GM23338 (cell line): ENCODE measurements at regions not wholly inside any gene's neighbourhood (a gene's known extent, or its start where the extent isn't known, plus 50 kb on each side); places are given as distances from the start of the nearest gene placed in this dataset.

Experiments
- ATAC-seq: fragments of 200-7000 bp; cut with Tn5 transposase; 3 replicates; pipeline ENCODE4 v1.9.1; 2020
- DNase-seq: peaks from one replicate; pipeline ENCODE4 v3.0.0-alpha.2; 2015; ENCODE audit warnings: low spot score
- H2AFZ ChIP-seq: fragments of 200-600 bp; sonication (generic); 2 replicates; pipeline ENCODE4 v1.8.0; 2016; ENCODE audit warnings: antibody characterized with exemption, mild to moderate bottlenecking, moderate library complexity
- H3F3A ChIP-seq: fragments of 200-600 bp; sonication (generic); replicated peaks from 2 replicates; pipeline ENCODE4 v1.8.0; 2017; ENCODE audit warnings: antibody characterized with exemption, mixed run types, low read depth
- H3K27ac ChIP-seq: fragments of 200-600 bp; sonication (generic); 2 replicates; pipeline ENCODE4 v1.6.1; 2016; ENCODE audit warnings: low read depth
- H3K27me3 ChIP-seq: fragments of 200-600 bp; sonication (generic); 2 replicates; pipeline ENCODE4 v1.8.0; 2016; ENCODE audit warnings: mild to moderate bottlenecking, mixed run types, moderate library complexity; ENCODE audit not compliant: insufficient read depth
- H3K36me3 ChIP-seq: fragments of 200-600 bp; sonication (generic); 2 replicates; pipeline ENCODE4 v1.8.0; 2016; ENCODE audit warnings: mild to moderate bottlenecking; ENCODE audit not compliant: insufficient read depth
- H3K4me1 ChIP-seq: fragments of 200-600 bp; sonication (generic); 2 replicates; pipeline ENCODE4 v1.8.0; 2016; ENCODE audit warnings: mild to moderate bottlenecking, moderate library complexity; ENCODE audit not compliant: insufficient read depth
- H3K4me2 ChIP-seq: fragments of 200-600 bp; sonication (generic); 2 replicates; pipeline ENCODE4 v1.7.1; 2017; ENCODE audit warnings: mixed run types
- H3K4me3 ChIP-seq: fragments of 200-600 bp; sonication (generic); 2 replicates; pipeline ENCODE4 v1.6.1; 2016; ENCODE audit warnings: mixed run types
- H3K79me2 ChIP-seq: fragments of 200-600 bp; sonication (generic); replicated peaks from 2 replicates; pipeline ENCODE4 v1.8.0; 2017; ENCODE audit warnings: mild to moderate bottlenecking; ENCODE audit not compliant: insufficient read depth
- H3K9me2 ChIP-seq: fragments of 200-600 bp; sonication (generic); 2 replicates; pipeline ENCODE4 v1.8.0; 2017; ENCODE audit not compliant: insufficient read depth
- H4K20me1 ChIP-seq: fragments of 200-600 bp; sonication (generic); replicated peaks from 2 replicates; pipeline ENCODE4 v1.8.0; 2017; ENCODE audit warnings: mild to moderate bottlenecking; ENCODE audit not compliant: insufficient read depth
- H3K27ac Mint-ChIP-seq: 2 replicates; pipeline ENCODE4 v1.8.0; 2020; ENCODE audit warnings: inconsistent platforms, mild to moderate bottlenecking, moderate library complexity, mixed read lengths
- H3K27me3 Mint-ChIP-seq: 3 replicates; pipeline ENCODE4 v1.8.0; 2022; ENCODE audit warnings: low read depth, mild to moderate bottlenecking, moderate library complexity, mixed read lengths, inconsistent platforms; ENCODE audit not compliant: insufficient read depth, poor library complexity
- H3K36me3 Mint-ChIP-seq: 3 replicates; pipeline ENCODE4 v1.8.0; 2021; ENCODE audit warnings: low read depth, mild to moderate bottlenecking, inconsistent platforms, moderate library complexity, mixed read lengths
- H3K4me1 Mint-ChIP-seq: 3 replicates; pipeline ENCODE4 v1.8.0; 2020; ENCODE audit warnings: mild to moderate bottlenecking, inconsistent platforms, mixed read lengths
- H3K4me3 Mint-ChIP-seq: 3 replicates; pipeline ENCODE4 v1.8.0; 2021; ENCODE audit warnings: moderate library complexity, mild to moderate bottlenecking, inconsistent platforms, mixed read lengths
- H3K9me3 Mint-ChIP-seq: 3 replicates; pipeline ENCODE4 v1.8.0; 2020; ENCODE audit warnings: moderate library complexity, mild to moderate bottlenecking, inconsistent platforms, mixed read lengths
- CREB1 ChIP-seq: fragments of 250-450 bp; sonication (Bioruptor Pico); IDR thresholded peaks from 2 replicates; pipeline ENCODE4 v1.5.0; 2020; ENCODE audit warnings: low read depth, mild to moderate bottlenecking, moderate library complexity
- EZH2 ChIP-seq: fragments of 200-600 bp; sonication (generic); IDR thresholded peaks from one replicate; pipeline ENCODE4 v1.8.0; 2017; ENCODE audit warnings: antibody characterized with exemption, mild to moderate bottlenecking, low read depth; ENCODE audit not compliant: unreplicated experiment
- EZH2phosphoT487 ChIP-seq: fragments of 200-600 bp; sonication (generic); IDR thresholded peaks from one replicate; pipeline ENCODE4 v1.8.1; 2018; ENCODE audit warnings: antibody characterized with exemption; ENCODE audit not compliant: unreplicated experiment
- JUNB ChIP-seq: IDR thresholded peaks from one replicate; pipeline ENCODE4 v1.6.1; 2016; ENCODE audit warnings: antibody characterized with exemption; ENCODE audit not compliant: unreplicated experiment
- NANOG ChIP-seq: IDR thresholded peaks from 2 replicates; pipeline ENCODE4 v1.6.1; 2016; ENCODE audit warnings: antibody characterized with exemption, borderline replicate concordance
- POLR2AphosphoS5 ChIP-seq: IDR thresholded peaks from 2 replicates; pipeline ENCODE4 v1.6.1; 2016; ENCODE audit warnings: antibody characterized with exemption, low read depth
- REST ChIP-seq: IDR thresholded peaks from one replicate; pipeline ENCODE4 v1.6.1; 2018; ENCODE audit warnings: antibody characterized with exemption; ENCODE audit not compliant: unreplicated experiment
- STAT1 ChIP-seq: IDR thresholded peaks from one replicate; pipeline ENCODE4 v1.6.1; 2016; ENCODE audit warnings: antibody characterized with exemption; ENCODE audit not compliant: unreplicated experiment
- ZNF331 ChIP-seq: fragments of 250-450 bp; sonication (Bioruptor Pico); IDR thresholded peaks from 2 replicates; pipeline ENCODE4 v1.5.0; 2020; ENCODE audit warnings: low read depth, mild to moderate bottlenecking, moderate library complexity
- TF ChIP-seq, protein P1 (sequence below), 2 experiments: fragments of 200-600 bp in 1 of 2; sonication (generic) in 1 of 2; conservative IDR thresholded peaks; 2 replicates each; pipeline versions ENCODE4 v1.5.1 to v1.6.1; 2016 to 2017; ENCODE audit warnings: antibody characterized with exemption in 2 of 2, low read depth in 2 of 2, mild to moderate bottlenecking in 2 of 2, moderate library complexity in 1 of 2
- TF ChIP-seq, protein P2 (sequence below): IDR thresholded peaks from 2 replicates; pipeline ENCODE4 v1.6.1; 2016; ENCODE audit warnings: antibody characterized with exemption

GRCh38 chr19:30118760-30119159 is 176.7 kb downstream of the URI1 start:
- no peak overlapping the region for H3K27ac Mint-ChIP-seq
- DNase-seq (no peak), ATAC-seq (no peak)
- Histone ChIP-seq H3K4me3 (no peak overlapping the region), H3K27ac (no peak overlapping the region), H4K20me1 (no peaks in the 10 kb centered on the region), H3K4me1 (no peaks in the 10 kb centered on the region), H3K27me3 (no peaks in the 10 kb centered on the region), H3K36me3 (no peaks in the 10 kb centered on the region), H3F3A (no peaks in the 10 kb centered on the region), H3K4me2 (no peak overlapping the region), H2AFZ (no peak overlapping the region; the same call in 1 of the 2 replicates), H3K79me2 (no peaks in the 10 kb centered on the region), H3K9me2 (no peaks in the 10 kb centered on the region)
- peaks cover 5% of the 10 kb centered on the region for H3K27me3 Mint-ChIP-seq
- no peaks in the 10 kb centered on the region; the same call in 2 of the 3 replicates for H3K9me3 Mint-ChIP-seq
- no peaks in the 10 kb centered on the region for H3K36me3 Mint-ChIP-seq
- TF ChIP-seq POLR2AphosphoS5 (no peak), NANOG (no peak), JUNB (no peak), EZH2 (no peak), EZH2phosphoT487 (no peak), STAT1 (no peak), CREB1 (no peak), ZNF331 (CRISPR knock-in tag) (no peak)
- TF ChIP-seq, protein P1, sequence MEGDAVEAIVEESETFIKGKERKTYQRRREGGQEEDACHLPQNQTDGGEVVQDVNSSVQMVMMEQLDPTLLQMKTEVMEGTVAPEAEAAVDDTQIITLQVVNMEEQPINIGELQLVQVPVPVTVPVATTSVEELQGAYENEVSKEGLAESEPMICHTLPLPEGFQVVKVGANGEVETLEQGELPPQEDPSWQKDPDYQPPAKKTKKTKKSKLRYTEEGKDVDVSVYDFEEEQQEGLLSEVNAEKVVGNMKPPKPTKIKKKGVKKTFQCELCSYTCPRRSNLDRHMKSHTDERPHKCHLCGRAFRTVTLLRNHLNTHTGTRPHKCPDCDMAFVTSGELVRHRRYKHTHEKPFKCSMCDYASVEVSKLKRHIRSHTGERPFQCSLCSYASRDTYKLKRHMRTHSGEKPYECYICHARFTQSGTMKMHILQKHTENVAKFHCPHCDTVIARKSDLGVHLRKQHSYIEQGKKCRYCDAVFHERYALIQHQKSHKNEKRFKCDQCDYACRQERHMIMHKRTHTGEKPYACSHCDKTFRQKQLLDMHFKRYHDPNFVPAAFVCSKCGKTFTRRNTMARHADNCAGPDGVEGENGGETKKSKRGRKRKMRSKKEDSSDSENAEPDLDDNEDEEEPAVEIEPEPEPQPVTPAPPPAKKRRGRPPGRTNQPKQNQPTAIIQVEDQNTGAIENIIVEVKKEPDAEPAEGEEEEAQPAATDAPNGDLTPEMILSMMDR (conservative IDR thresholded peaks at IDR 0.05; ENCODE audit: low read depth in 2 of 2) = no peak
- TF ChIP-seq, protein P2, sequence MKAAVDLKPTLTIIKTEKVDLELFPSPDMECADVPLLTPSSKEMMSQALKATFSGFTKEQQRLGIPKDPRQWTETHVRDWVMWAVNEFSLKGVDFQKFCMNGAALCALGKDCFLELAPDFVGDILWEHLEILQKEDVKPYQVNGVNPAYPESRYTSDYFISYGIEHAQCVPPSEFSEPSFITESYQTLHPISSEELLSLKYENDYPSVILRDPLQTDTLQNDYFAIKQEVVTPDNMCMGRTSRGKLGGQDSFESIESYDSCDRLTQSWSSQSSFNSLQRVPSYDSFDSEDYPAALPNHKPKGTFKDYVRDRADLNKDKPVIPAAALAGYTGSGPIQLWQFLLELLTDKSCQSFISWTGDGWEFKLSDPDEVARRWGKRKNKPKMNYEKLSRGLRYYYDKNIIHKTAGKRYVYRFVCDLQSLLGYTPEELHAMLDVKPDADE = no peak
- no peaks in the 10 kb centered on the region for H3K4me1 Mint-ChIP-seq
- H3K4me3 Mint-ChIP-seq = no peak overlapping the region

DNA sequence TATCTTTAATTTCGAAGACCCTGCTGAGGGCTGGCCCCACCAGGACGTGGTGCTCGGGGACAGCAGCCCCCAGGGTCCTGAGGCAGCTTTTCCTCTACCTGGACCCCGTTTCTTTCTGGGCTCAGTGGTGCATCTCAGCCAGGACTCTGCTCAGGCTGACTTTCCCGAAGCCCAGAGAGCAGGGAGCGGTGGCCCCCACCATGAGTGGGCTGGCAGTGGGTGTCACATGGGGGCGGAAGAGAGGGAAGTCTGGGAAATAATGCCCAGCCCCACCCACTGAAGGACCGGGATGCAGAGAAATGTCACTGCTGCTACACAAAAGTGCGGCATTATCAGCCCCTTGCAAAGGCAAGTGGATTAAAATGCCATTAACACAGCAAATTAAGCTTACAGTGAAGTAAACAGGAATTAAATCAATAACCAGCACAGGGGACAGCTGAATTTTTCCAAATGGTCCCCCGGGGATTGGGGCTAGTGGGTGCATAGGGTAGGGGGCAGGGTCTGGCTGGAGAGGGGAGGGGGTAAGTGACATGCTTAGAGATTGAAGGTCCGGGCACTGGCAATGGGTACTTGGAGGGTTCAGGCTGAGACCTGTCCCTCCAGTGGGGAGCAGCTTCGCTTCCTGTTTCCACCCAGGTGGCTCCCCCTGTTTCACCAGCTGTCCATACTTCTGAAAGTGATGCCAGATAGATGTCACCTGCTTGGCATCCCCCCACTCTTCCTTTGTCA is 177.3 kb downstream of the URI1 start:
- H3K36me3 Mint-ChIP-seq = no peaks in the 10 kb centered on the region
- no peak for TF ChIP-seq REST
- TF ChIP-seq, protein P2 = no peak

More for the DNA sequence above, 177.3 kb downstream of the URI1 start:
- ATAC-seq (no peak), DNase-seq (no peak)
- Histone ChIP-seq H3K9me2 (no peaks in the 10 kb centered on the region), H3K36me3 (no peaks in the 10 kb centered on the region), H2AFZ (no peak overlapping the region; the same call in 1 of the 2 replicates), H3F3A (no peaks in the 10 kb centered on the region), H3K4me1 (no peaks in the 10 kb centered on the region), H3K27ac (no peak overlapping the region), H3K4me2 (no peak overlapping the region), H3K27me3 (no peaks in the 10 kb centered on the region), H3K79me2 (no peaks in the 10 kb centered on the region), H3K4me3 (no peak overlapping the region), H4K20me1 (no peaks in the 10 kb centered on the region)
- Mint-ChIP-seq H3K27ac (no peak overlapping the region), H3K9me3 (no peaks in the 10 kb centered on the region; the same call in 2 of the 3 replicates), H3K4me1 (no peaks in the 10 kb centered on the region), H3K27me3 (peaks cover 6% of the 10 kb centered on the region), H3K4me3 (no peak overlapping the region)
